ENCODE measurements at regions not wholly inside any gene's neighbourhood (a gene's known extent, or its start where the extent isn't known, plus 50 kb on each side); places are given as distances from the start of the nearest gene placed in this dataset.
"Not testable (repeated sequence)": the region's sequence is repeated elsewhere in the genome, so short reads cannot be mapped to it uniquely, and the experiment has no call there.

GRCh38 chr6:15110726-15111354, 135.0 kb upstream of the JARID2 start:
- POLR2A ChIA-PET: no interaction called here
- TF ChIP-seq CTCF (IDR thresholded peaks at IDR 0.05; ENCODE audit: insufficient read depth in 1 of 2, low read depth in 1 of 2, low read length in 1 of 2, severe bottlenecking in 1 of 2, unreplicated experiment in 1 of 2): no peak
- no peaks in the 10 kb centered on the region for H3K36me3 Mint-ChIP-seq (ENCODE audit: insufficient read depth, unreplicated experiment)
- BruUV-seq (replicated peaks): no TSS peak
- no peaks in the 10 kb centered on the region for H3K9me3 Mint-ChIP-seq (ENCODE audit: unreplicated experiment)
- H3K4me1 Mint-ChIP-seq (ENCODE audit: low read depth, unreplicated experiment): no peaks in the 10 kb centered on the region
- no peaks in the 10 kb centered on the region for H3K36me3 ChIP-seq (ENCODE audit: control insufficient read depth, insufficient read depth, low read length)
- H3K9me3 ChIP-seq: no peaks in the 10 kb centered on the region
- no peaks in the 10 kb centered on the region for H3K27me3 Mint-ChIP-seq (ENCODE audit: insufficient read depth, unreplicated experiment)
- no peak overlapping the region for H3K4me3 ChIP-seq (ENCODE audit: low read depth, low read length)
- H3K4me3 Mint-ChIP-seq (ENCODE audit: unreplicated experiment): no peak overlapping the region
- no peaks in the 10 kb centered on the region for H3K27me3 ChIP-seq (replicated peaks; ENCODE audit: control insufficient read depth, insufficient read depth, low read length)
- CTCF ChIA-PET: no interaction called here
- H3K27ac Mint-ChIP-seq (ENCODE audit: unreplicated experiment): no peak overlapping the region
- H3K4me1 ChIP-seq: no peaks in the 10 kb centered on the region
- intact Hi-C loops (cut with micrococcal nuclease; ENCODE audit: unreplicated experiment): no loop called here
- no peak for DNase-seq

DNA sequence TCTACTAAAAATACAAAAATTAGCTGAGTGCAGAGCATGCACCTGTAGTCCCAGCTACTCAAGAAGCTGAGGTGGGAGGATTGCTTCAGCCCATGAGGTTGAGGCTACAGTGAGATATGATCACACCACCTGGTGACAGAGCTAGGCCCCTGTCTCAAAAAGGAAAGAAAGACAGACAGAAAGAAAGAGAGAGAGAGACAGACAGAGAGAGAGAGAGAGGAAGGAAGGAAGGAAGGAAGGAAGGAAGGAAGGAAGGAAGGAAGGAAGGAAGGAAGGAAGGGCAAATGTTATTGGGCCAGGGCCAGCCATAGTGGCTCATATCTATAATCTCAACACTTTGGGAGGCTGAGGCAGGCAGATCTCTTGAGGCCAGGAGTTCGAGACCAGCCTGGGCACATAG, 134.3 kb upstream of the JARID2 start:
- H3K4me3 ChIP-seq (ENCODE audit: low read depth, low read length); H3K36me3 Mint-ChIP-seq (ENCODE audit: insufficient read depth, unreplicated experiment); H3K9me3 Mint-ChIP-seq (ENCODE audit: unreplicated experiment); CTCF ChIA-PET; H3K4me1 Mint-ChIP-seq (ENCODE audit: low read depth, unreplicated experiment); BruUV-seq (replicated peaks); POLR2A ChIA-PET; intact Hi-C loops (cut with micrococcal nuclease; ENCODE audit: unreplicated experiment); H3K27me3 Mint-ChIP-seq (ENCODE audit: insufficient read depth, unreplicated experiment); H3K4me3 Mint-ChIP-seq (ENCODE audit: unreplicated experiment); H3K27me3 ChIP-seq (replicated peaks; ENCODE audit: control insufficient read depth, insufficient read depth, low read length); DNase-seq; H3K9me3 ChIP-seq; H3K27ac Mint-ChIP-seq (ENCODE audit: unreplicated experiment); H3K4me1 ChIP-seq; H3K36me3 ChIP-seq (ENCODE audit: control insufficient read depth, insufficient read depth, low read length): not testable (repeated sequence)

GRCh38 chr6:15113587-15113986, 132.3 kb upstream of the JARID2 start:
- Histone ChIP-seq H3K4me1 (no peaks in the 10 kb centered on the region), H3K27me3 (replicated peaks; ENCODE audit: control insufficient read depth, insufficient read depth, low read length) (no peaks in the 10 kb centered on the region), H3K36me3 (ENCODE audit: control insufficient read depth, insufficient read depth, low read length) (no peaks in the 10 kb centered on the region), H3K4me3 (ENCODE audit: low read depth, low read length) (no peak overlapping the region), H3K9me3 (no peaks in the 10 kb centered on the region)
- H3K27ac Mint-ChIP-seq (ENCODE audit: unreplicated experiment): no peak overlapping the region
- H3K4me3 Mint-ChIP-seq (ENCODE audit: unreplicated experiment): no peak overlapping the region
- no peak for DNase-seq
- H3K9me3 Mint-ChIP-seq (ENCODE audit: unreplicated experiment): no peaks in the 10 kb centered on the region
- ChIA-PET CTCF (no interaction called here), POLR2A (no interaction called here)
- no TSS peak for BruUV-seq (replicated peaks)
- H3K27me3 Mint-ChIP-seq (ENCODE audit: insufficient read depth, unreplicated experiment): no peaks in the 10 kb centered on the region
- no peaks in the 10 kb centered on the region for H3K36me3 Mint-ChIP-seq (ENCODE audit: insufficient read depth, unreplicated experiment)
- intact Hi-C loops (cut with micrococcal nuclease; ENCODE audit: unreplicated experiment): no loop called here
- no peaks in the 10 kb centered on the region for H3K4me1 Mint-ChIP-seq (ENCODE audit: low read depth, unreplicated experiment)
- TF ChIP-seq CTCF (IDR thresholded peaks at IDR 0.05; ENCODE audit: insufficient read depth in 1 of 2, low read depth in 1 of 2, low read length in 1 of 2, severe bottlenecking in 1 of 2, unreplicated experiment in 1 of 2): no peak

DNA sequence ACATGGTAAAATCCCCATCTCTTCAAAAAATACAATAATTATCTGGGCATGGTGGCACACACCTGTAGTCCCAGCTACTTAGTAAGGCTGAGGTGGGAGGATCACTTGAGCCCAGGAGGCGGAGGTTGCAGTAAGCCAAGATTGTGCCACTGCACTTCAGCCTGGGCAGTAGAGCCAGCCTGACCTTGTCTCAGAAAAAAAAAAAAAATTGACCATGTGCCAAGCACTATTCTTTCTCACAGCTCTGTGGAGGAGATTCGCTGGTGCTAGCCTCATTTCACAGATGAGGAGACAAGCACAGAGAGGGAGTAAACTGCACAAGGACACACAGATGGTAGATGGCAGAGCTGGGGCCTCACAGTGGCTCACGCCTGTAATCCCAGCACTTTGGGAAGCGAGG, 131.8 kb upstream of the JARID2 start:
- Mint-ChIP-seq H3K9me3 (ENCODE audit: unreplicated experiment) (no peaks in the 10 kb centered on the region), H3K27me3 (ENCODE audit: insufficient read depth, unreplicated experiment) (no peaks in the 10 kb centered on the region), H3K4me3 (ENCODE audit: unreplicated experiment) (no peak overlapping the region), H3K36me3 (ENCODE audit: insufficient read depth, unreplicated experiment) (no peaks in the 10 kb centered on the region), H3K4me1 (ENCODE audit: low read depth, unreplicated experiment) (no peaks in the 10 kb centered on the region), H3K27ac (ENCODE audit: unreplicated experiment) (no peak overlapping the region)
- no peaks in the 10 kb centered on the region for H3K4me1 ChIP-seq
- CTCF ChIA-PET: no interaction called here
- H3K9me3 ChIP-seq: no peaks in the 10 kb centered on the region
- no TSS peak for BruUV-seq (replicated peaks)
- intact Hi-C loops (cut with micrococcal nuclease; ENCODE audit: unreplicated experiment): no loop called here
- TF ChIP-seq CTCF (IDR thresholded peaks at IDR 0.05; ENCODE audit: insufficient read depth in 1 of 2, low read depth in 1 of 2, low read length in 1 of 2, severe bottlenecking in 1 of 2, unreplicated experiment in 1 of 2): no peak
- no peak overlapping the region for H3K4me3 ChIP-seq (ENCODE audit: low read depth, low read length)
- no peak for DNase-seq
- no peaks in the 10 kb centered on the region for H3K36me3 ChIP-seq (ENCODE audit: control insufficient read depth, insufficient read depth, low read length)
- H3K27me3 ChIP-seq (replicated peaks; ENCODE audit: control insufficient read depth, insufficient read depth, low read length): no peaks in the 10 kb centered on the region
- POLR2A ChIA-PET: no interaction called here

All from Caco-2 (cell line).